ENCODE measurements at regions not wholly inside any gene's neighbourhood (a gene's known extent, or its start where the extent isn't known, plus 50 kb on each side); places are given as distances from the start of the nearest gene placed in this dataset.

- Histone ChIP-seq H3K36me3 (ENCODE audit: control insufficient read depth, insufficient read depth, low read length) (no peaks in the 10 kb centered on the region), H3K4me3 (ENCODE audit: low read depth, low read length) (no peak overlapping the region), H3K27me3 (ENCODE audit: control insufficient read depth, insufficient read depth, low read length) (no peaks in the 10 kb centered on the region)
- no peak for DNase-seq (ENCODE audit: low read depth)
- no peak for TF ChIP-seq CTCF (IDR thresholded peaks at IDR 0.05; ENCODE audit: insufficient read depth, low read length, poor library complexity, severe bottlenecking)
These were observed 182.8 kb downstream of the PIK3C3 start for GRCh38 chr18:42137693-42138375.

DNA sequence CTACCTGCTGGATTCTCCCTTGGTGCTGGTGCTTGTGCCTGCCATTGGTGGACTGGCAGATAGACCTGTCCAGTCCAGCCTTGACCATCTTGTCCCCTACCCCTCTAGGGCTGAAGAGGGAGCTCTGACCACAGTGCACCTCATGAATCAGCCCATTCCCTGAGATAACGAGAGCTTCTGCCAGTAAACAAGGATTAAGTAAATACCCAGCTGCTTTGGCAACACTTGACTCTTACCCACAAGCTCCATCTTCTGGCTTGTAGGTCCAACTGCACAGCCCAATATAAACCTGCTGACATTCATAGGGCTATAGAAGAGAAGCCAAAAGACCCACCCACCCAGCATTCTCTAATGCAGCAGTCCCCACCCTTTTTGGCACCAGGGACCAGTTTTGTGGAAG is 186.4 kb downstream of the PIK3C3 start:
- H3K36me3 ChIP-seq (ENCODE audit: control insufficient read depth, insufficient read depth, low read length), result no peaks in the 10 kb centered on the region
- no peak for TF ChIP-seq CTCF (IDR thresholded peaks at IDR 0.05; ENCODE audit: insufficient read depth, low read length, poor library complexity, severe bottlenecking)
- no peak for DNase-seq (ENCODE audit: low read depth)
- H3K27me3 ChIP-seq (ENCODE audit: control insufficient read depth, insufficient read depth, low read length), result no peaks in the 10 kb centered on the region
- H3K4me3 ChIP-seq (ENCODE audit: low read depth, low read length), result no peak overlapping the region

GRCh38 chr18:42155024-42155423 is 200.0 kb downstream of the PIK3C3 start:
- no peaks in the 10 kb centered on the region for H3K27me3 ChIP-seq (ENCODE audit: control insufficient read depth, insufficient read depth, low read length)
- no peak overlapping the region for H3K4me3 ChIP-seq (ENCODE audit: low read depth, low read length)
- no peak for DNase-seq (ENCODE audit: low read depth)
- no peak for TF ChIP-seq CTCF (IDR thresholded peaks at IDR 0.05; ENCODE audit: insufficient read depth, low read length, poor library complexity, severe bottlenecking)
- H3K36me3 ChIP-seq (ENCODE audit: control insufficient read depth, insufficient read depth, low read length), result no peaks in the 10 kb centered on the region

DNA sequence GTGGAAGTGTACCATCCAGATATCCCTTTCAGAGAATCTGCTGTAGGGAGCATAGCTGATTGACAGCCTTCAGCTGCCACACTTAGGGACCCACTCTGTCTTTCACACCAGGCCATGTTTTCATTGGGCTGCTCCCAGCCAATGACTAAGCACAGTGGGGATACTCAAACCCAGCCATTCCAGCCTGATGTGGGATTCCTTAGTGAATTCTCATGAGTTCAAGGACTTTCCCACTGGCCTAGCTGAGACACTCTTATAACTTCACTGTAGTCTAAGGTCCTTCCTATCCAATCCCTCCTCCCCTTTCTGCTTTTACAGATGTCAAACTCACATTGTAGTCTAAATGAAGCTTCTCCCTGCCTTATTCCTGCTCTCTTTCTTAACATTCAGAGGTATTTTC is 201.2 kb downstream of the PIK3C3 start:
- Histone ChIP-seq H3K36me3 (ENCODE audit: control insufficient read depth, insufficient read depth, low read length) (no peaks in the 10 kb centered on the region), H3K27me3 (ENCODE audit: control insufficient read depth, insufficient read depth, low read length) (no peaks in the 10 kb centered on the region), H3K4me3 (ENCODE audit: low read depth, low read length) (no peak overlapping the region)
- TF ChIP-seq CTCF (IDR thresholded peaks at IDR 0.05; ENCODE audit: insufficient read depth, low read length, poor library complexity, severe bottlenecking), result no peak
- DNase-seq (ENCODE audit: low read depth), result no peak

DNA sequence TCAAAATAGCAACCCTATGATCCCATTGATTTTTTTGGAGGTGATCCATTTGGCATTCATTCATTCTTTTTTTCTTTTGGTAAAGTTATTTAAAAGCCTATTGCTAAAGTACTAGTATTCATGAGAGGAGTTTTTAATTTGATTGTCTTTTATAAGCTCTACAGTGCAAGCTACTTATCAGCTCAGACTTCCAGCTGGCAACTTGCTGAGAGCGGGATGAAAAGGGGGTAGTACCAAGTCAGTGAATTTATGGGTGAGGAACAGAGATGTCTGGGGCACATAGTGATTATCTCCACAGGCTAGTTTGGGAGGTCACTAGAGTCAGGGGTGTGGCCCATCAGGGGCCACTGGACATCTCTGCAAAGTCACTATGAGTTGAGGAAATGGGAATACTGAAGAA is 202.4 kb downstream of the PIK3C3 start:
- H3K4me3 ChIP-seq (ENCODE audit: low read depth, low read length), result no peak overlapping the region
- no peak for DNase-seq (ENCODE audit: low read depth)
- H3K36me3 ChIP-seq (ENCODE audit: control insufficient read depth, insufficient read depth, low read length), result no peaks in the 10 kb centered on the region
- TF ChIP-seq CTCF (IDR thresholded peaks at IDR 0.05; ENCODE audit: insufficient read depth, low read length, poor library complexity, severe bottlenecking), result no peak
- no peaks in the 10 kb centered on the region for H3K27me3 ChIP-seq (ENCODE audit: control insufficient read depth, insufficient read depth, low read length)

GRCh38 chr18:42157878-42158277 is 202.8 kb downstream of the PIK3C3 start:
- Histone ChIP-seq H3K36me3 (ENCODE audit: control insufficient read depth, insufficient read depth, low read length) (no peaks in the 10 kb centered on the region), H3K27me3 (ENCODE audit: control insufficient read depth, insufficient read depth, low read length) (no peaks in the 10 kb centered on the region), H3K4me3 (ENCODE audit: low read depth, low read length) (no peak overlapping the region)
- no peak for DNase-seq (ENCODE audit: low read depth)
- no peak for TF ChIP-seq CTCF (IDR thresholded peaks at IDR 0.05; ENCODE audit: insufficient read depth, low read length, poor library complexity, severe bottlenecking)
